CD4-positive, alpha-beta T cell treated with Interleukin-4 for 1 hour (primary cell): ENCODE measurements at regions not wholly inside any gene's neighbourhood (a gene's known extent, or its start where the extent isn't known, plus 50 kb on each side); places are given as distances from the start of the nearest gene placed in this dataset.
"Not testable (repeated sequence)": the region's sequence is repeated elsewhere in the genome, so short reads cannot be mapped to it uniquely, and the experiment has no call there.

Experiments used
- DNase-seq, 2 donors: peaks; one replicate each; pipeline ENCODE4 v3.0.0-alpha.2; 2020 to 2022

DNA sequence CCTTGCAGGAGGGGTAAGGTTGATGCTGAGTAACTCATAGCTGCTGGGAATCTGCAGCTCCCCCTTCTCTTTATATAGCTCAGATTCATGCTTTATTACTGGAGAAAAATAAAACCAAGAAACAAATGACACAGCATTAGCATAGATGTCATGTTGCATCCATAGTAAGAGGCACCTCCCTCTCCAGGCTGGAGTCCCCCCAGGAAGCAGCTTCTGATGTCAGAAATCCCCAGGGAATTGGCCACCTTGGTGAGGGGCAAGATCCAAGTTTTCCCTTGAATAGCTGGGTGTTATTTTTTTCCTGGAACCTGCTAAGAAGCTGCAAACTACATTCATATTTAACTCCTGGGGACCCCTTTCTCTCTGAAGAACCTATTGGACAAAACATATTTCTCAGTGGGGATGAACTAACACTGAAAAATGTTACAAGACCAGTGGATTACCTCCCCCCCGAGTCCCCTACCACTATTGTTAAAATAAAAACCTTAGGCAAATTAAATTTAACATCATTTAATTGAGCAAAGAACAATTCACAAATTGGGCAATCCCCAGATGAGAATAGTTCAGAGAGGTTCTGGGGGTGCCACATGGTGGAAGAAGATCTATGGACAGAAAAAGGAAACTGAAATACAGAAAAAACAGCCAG is 163.7 kb upstream of the NAMPT start:
- no peak for DNase-seq

DNA sequence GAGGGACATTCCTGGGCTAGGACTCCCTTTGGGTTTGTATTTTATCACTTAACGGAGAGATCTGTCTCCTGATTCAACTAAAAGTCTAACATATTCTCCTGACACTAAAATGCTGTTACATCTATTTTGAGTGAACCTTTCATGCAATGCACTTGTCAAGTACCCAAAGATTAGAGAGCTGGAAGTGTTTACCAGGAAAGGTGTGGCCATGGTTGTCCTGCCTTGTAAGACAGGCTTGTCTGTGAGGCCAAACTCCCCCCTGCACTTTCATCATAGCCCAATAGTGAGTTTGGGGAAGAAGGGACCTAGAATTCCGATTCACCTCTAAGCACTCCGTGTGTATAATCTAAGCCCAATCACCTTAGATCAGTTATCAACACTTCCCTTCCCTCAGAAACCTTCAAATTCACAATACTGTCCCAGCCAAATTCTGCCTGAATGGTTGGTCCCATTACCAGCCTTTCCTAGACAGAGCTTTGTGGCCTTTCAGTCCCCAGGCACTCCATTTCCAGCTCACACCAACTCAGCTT is 162.6 kb upstream of the NAMPT start:
- no peak for DNase-seq

DNA sequence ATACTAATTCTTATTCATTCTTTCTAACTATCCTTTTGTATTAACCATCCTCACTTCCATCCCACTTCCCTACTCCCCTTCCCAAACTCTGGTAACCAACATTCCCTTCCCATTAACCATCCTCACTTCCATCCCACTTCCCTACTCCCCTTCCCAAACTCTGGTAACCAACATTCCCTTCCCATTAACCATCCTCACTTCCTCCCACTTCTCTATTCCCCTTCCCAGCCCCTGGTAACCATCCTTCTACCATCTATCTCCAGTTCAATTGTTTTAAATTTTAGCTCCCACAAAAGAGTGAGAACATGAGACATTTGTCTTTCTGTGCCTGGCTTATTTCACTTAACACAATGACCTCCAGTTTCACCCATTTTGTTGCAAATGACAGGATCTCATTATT is 160.6 kb upstream of the NAMPT start:
- DNase-seq, result not testable (repeated sequence)

DNA sequence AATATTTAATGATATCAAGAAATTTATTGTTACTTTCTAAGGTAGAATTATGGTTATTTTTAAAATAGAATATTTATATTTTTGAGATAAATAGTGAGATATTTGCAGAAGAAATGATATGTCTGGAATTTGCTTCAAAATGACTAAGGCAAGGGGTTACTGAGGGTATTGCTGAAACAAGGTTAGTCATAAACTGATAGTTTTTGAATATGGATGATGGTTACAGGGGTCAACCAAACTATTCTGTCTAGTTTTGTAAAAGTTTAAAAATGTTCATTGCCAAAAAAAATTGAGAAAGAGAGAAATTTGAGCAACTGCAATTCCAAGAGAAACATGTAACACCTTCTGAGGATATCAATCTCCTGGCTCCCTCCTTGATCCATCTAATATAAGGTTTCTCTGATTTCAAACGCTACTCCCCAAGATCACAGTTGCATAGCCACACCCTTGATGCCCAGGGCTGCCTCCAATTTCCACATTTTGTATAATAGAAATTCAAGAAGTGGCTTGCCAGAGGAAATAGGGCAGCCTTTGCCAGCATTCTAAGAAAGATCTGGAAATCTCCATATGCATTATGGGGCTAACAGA is 159.4 kb upstream of the NAMPT start:
- no peak for DNase-seq

DNA sequence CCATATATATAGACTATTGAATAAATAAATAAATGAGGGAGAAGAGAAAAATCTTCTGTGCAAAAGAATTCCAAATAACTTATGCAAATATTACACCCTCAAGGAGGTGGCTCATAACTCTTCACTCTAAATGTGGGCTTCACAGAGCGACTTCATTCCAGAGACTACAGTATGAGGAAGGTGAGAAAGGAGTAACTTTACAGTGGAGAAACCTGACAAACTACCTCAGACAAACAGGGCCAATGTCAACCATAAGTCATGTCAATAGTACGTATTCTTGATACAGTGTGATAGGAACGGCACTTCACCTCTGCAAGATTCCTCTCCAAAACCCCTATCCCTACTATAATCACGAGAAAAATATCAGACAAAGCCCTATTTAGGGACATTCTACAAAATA is 158.4 kb upstream of the NAMPT start:
- no peak for DNase-seq

DNA sequence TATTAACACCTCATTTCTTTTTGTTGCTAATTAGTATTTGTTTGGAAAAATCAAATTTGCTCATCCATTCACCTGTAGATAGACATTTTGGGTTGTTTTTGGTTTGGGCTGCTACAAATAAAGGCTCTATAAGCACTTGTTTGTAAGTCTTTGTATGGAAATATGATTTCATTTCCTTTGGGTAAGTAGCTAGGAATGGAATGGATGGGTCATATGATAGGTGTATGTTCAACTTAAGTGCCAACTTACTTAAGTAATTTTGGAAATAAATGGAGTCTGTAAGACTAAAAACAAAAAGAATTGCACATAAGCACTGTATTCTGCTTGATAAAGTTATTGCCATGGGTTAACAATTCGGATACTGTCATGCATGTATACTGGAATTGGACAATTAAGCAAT is 157.7 kb upstream of the NAMPT start:
- DNase-seq, result no peak

DNA sequence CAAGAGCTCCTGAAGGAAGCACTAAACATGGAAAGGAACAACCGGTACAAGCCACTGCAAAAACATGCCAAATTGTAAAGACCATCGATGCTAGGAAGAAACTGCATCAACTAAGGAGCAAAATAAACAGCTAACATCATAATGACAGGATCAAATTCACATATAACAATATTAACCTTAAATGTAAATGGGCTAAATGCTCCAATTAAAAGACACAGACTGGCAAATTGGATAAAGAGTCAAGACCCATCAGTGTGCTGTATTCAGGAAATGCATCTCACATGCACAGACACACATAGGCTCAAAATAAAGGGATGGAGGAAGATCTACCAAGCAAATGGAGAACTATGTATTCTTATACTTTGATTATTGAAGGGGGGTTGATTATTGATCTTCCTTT is 156.6 kb upstream of the NAMPT start:
- not testable (repeated sequence) for DNase-seq

DNA sequence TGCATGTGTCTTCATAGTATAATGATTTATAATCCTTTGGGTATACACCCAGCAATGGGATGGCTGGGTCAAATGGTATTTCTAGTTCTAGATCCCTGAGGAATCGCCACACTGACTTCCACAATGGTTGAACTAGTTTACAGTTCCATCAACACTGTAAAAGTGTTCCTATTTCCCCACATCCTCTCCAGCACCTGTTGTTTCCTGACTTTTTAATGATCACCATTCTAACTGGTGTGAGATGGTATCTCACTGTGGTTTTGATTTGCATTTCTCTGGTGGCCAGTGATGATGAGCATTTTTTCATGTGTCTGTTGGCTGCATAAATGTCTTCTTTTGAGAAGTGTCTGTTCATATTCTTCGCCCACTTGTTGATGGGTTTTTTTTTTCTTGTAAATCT is 152.2 kb upstream of the NAMPT start:
- DNase-seq, result not testable (repeated sequence)

DNA sequence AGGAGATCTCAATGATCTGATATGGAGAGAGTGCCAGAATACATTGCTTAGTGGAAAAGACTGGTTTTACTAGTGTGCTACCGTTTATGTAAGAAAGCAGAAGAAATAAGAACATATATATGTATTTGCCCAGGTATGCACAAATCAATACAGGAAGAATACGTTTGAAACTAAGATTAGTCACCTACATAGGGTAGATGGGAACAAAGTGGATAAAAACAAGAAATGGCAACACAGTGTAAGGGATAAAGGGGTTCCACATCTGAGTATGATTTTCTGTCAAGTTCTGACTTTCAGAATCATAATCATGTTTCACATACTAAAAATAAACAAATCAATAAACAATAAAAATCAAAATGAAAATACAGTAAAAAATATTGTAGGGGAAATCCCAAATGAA is 148.6 kb upstream of the NAMPT start:
- DNase-seq, result no peak

DNA sequence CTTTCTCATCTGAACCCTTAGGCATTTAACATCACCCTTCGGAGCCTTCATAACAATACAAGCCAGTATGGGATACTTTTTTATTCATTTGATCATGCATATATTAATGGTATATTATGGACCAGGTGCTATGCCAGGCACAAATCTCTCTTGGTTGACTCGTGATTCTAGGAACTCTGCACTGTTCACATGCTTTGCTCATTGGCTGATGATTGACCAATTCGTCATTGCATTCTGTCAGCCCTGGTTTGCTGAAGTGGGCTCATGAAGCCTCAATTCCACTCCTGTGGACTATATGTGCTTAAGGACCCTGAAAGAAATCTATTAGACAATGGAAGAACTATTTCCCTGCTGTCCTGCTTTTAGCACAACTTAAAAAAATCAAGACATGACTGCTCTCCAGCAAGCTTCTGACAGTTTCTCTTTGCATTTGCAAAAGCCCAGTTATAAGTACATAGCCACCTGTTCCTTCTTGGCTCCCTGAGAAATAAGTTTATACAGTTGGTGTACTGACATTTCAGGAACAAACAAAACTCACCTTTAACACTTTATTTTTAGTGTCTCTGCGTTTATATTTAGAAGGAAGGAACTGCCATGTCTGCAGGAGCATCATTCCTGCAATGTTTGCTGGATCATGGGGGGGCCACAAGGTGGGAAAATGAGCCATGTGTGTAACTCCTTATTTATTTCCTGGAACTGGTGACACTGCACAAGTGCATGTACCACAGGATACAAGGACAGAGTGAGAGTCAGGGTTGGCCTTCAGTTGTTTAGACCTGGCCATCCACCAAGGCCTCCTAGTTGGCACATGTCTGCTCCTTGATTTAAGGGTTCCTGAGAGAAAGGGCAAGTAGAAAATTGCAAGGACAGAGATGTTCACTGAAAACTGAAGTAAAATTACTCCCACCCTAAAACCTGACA is 146.0 kb upstream of the NAMPT start:
- DNase-seq, result no peak

DNA sequence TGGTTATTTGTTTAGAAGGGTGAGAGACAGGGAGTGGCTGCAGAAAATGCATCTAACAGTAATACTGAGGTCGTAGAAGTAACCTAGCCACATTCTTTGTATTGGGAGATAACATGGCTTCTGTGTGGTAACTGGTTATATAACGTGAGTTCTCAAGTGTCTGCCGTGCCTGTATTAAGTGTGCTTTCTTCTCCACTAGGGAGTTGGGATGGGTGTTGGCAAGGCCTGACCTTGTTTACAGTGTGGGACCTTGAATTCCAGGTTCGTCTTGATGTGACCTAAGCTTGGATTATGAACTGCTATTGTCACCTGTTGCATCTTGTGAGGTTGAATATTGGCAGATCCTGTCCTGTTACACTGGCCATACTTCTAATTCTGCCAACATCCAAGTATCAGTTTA is 145.3 kb upstream of the NAMPT start:
- DNase-seq, result no peak

DNA sequence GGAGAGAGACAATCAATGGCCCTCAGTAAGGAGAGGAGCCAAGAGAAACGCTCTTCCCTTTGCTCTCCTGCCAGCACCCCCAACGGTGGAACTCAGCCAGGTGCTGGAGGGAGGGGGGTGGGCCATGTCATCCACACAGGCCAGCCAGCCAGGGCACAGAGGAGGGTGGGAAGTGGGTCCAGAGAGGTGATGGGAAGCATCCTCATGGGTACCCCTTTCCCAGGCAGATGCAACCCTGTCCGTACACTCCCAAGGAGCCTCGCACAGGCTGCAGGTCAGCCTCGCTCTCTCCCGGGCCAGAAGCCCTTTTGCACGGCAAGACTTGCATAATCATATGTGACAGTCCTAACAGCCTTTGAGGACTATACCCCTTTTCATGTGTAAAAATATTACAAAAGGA is 142.0 kb upstream of the NAMPT start:
- DNase-seq, result no peak

DNA sequence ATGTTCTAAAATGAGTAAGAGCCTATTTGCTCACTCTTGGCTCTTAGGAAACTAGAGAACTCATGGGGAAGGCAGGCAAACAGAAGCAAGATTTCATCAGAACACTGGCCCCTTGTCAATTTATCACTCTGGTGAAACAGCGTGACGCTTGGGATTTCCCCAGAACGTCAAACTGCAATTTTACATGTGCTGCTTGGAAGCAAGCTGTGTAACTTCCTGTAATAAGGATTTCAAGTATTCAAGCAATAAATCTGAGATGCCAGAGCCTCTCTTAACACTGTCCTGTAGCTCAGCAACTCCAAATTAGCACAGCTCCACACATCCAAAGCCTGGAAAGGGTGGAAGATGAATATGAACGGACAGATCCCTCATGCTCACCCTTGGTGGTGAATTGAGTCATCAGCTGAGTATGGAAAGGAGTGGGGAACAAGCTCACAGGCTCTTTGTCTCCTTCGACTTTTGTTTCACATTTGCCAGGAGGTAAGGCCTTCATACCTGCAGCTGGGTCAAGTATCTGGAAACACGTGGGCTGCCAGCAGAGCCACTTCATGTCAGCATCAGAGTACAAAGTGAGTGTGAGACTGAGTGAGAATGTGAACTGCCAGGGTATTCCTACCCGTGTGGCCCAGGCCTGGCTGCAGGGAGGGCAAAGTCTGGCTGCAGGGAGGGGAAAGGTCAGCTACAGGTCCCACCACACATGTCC is 140.4 kb upstream of the NAMPT start:
- peak; percentile 59 to 86 for DNase-seq

DNA sequence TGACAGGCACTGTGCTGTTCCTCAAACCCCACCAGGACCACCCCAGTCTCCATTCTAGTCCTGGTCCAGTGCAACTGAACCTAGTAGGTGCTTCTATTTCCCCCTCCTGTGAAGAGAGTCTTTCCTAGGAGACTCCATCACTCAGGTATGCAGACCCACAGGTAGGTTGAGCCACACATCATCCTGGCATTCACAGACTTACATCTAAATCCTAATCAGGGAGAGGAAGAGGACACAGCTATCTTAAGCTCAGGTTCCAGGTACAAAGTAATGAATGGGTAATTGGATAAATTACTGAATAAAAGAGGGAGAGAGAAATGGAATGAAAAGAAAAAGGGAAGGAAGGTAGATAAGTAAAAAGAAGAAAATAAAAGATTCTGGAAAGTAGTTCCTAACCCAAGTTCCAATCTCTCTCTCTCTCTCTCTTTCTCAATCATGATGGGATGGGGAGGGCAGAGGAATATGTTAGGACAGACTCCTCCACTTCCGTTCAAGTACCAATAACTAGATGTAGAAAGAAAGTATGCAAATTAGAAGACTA is 139.8 kb upstream of the NAMPT start:
- no peak for DNase-seq

DNA sequence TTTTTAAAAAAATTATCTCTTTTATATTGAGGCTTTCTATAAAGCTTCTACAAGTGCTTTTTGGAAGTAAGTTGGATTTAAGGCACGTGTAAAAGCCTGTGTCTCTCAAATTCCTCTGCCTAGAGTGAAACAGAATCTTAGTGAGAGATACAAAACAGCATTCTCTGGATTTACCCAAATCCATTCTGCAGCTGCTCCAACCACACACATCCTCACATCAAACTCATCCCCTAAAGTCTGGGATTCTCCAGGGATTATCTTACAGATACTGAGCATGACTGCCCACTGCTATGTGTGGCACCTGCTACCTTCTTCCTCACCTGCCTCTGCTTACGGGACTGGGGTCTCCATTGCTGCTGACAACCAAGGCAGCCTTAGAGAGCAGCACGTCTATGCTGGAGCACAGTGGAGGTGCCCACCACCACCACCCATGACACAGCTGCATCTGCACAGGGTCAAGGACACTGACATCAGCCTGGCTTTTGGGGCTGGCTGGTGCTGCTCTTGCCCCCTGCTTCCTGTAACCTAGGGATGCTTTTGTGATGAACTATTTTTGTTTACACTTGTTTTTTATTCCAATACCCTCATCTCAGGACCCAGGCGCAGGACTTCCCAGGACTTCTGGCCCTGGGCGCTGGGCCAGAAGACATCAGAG is 139.2 kb upstream of the NAMPT start:
- no peak for DNase-seq

DNA sequence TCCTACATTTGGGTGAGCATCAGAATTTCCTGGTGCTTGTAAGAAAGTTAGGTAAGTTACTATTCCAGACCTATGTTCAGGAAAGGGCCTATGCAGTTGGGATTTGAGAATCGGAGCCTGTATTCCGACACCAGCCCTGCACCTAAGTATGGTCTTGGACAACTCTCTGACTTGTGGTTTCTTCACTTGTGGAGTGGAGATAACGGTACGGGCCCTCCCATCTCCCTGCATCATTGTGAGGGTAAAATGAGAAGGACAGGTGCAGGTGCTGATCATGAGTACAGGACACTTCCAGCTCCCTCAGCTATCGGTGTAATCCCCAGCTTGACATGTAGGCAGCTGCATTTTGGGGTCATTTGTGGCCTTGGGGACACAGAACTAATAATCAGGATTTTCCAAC is 138.3 kb upstream of the NAMPT start:
- no peak for DNase-seq

DNA sequence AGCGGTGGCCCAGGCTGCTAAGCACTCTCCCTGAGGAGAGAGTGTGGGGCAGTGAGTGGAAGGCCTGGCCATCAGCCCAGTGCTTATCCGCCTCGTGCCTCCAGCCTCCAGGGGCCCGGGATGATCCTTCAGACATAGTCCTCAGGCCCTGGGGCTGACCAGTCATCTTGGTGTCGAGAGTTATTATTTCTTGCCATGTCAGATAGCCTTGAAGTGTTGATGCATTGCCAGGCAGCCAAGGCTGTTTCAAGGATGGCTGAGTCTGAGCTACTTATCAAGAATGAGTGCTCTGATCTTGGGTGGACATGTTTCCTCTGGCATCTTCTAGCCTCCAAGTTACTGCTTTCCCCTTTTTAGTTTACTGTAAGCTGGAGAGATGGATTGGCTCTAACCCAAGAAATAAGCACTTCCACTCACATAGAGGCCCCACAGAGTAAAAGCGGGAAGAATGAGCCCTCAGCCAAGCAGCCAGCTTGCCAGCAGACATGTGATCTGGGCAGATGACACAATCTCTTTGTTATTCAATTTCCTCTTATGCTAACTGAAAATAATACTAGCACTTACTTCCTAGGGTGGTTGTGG is 136.5 kb upstream of the NAMPT start:
- peak; percentile 7 to 51 for DNase-seq

DNA sequence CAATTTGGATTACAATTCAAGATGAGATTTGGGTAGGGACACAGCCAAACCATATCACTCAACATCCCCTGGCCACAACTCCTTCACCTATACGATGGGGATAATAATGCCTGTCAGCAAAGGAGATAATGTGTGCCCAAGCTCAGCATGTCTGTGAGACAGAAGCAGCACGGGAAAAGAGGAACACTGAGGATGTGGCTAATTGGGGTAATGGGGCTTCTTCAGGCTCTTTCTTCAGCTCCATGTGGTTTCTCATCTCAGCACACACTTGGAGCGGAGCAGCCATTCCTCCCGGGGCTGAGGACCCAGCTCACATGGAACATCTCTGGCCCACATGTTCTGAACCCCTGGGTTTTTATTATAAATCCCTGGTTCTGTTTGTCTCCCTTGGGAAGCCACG is 136.0 kb upstream of the NAMPT start:
- no peak for DNase-seq

DNA sequence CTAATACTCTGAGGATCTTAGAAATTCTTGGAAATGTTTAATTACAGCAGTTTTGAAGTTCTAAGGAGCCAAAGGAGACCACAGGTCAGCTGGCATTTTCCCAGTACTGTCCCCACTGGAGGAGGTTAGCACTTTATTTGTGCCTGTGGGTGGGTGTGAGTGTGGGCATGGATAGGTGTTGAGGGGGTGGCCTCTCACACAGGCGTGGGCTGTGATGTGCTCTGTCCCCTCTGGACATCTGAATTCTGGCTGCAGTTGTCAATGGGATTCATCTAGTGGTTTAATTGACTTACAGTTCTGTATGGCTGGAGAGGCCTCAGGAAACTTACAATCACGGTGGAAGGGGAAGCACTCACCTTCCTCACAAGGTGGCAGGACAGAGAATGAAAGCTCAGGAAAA is 135.4 kb upstream of the NAMPT start:
- no peak for DNase-seq

DNA sequence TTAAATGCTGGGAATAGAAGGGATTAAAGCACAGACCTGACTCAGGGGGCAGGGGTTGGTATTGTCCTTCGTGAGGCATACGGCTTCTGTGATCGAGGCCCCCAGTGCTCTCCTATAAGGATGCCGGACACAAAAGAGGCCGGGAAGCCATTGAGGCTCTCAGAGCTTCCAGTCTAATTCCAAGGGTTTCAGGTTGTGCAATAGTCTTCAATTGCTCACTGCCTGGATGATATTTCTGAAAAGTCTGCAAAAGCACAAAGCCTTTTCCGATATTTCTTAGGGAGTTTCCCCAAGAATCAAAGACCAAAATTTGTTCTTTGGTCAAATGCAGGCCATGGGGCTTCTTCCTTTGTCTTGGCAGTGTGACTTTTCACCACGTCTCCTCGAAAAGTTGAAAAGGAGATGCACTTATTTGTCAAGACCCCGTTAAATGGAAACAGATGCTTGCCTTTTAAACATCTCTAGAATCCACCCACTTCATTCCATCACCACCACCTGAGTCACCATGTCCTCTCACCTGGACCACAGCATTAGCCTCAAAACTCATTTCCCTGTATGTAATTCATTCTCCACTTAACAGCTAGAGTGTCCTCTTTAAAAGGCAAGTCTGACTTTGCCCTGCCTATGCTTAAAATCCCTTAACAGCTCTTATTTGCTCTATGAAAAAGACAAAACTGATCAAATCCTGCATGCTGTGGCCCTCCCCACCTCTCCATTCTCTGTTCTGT is 134.8 kb upstream of the NAMPT start:
- DNase-seq, result no peak

DNA sequence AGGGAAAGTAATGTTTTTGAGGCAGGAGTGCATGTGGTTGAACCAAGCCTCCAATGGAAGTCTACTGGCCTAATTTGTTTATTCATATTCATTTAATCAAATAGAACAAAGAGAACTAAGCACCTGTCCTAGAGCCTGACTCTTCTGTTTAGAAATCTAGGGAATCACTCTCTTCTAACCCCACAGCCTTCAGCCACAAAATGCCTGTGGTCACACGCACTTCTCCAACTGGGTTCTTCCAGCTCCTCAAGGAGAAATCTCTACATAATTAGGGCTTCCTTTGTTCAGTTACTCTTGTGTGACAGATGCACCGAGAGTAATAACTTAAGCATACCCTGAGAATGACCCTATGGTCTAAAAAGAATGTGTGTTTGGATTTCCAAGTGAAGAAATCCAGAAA is 133.7 kb upstream of the NAMPT start:
- DNase-seq, result no peak
